ENCODE measurements at regions not wholly inside any gene's neighbourhood (a gene's known extent, or its start where the extent isn't known, plus 50 kb on each side); places are given as distances from the start of the nearest gene placed in this dataset.

- no peak for ATAC-seq (ENCODE audit: insufficient number of reproducible peaks, low FRiP score, low read depth)
- Histone ChIP-seq H3K4me1 (ENCODE audit: control insufficient read depth in 1 of 2, low read depth in 2 of 2) (no peaks in the 10 kb centered on the region), H3K27ac (no peak overlapping the region), H3K36me3 (no peaks in the 10 kb centered on the region), H3K27me3 (replicated peaks; ENCODE audit: insufficient read depth) (no peaks in the 10 kb centered on the region), H3K4me3 (no peak overlapping the region), H3K9me3 (no peaks in the 10 kb centered on the region)
- no peak for DNase-seq (ENCODE audit: low spot score)
- TF ChIP-seq CTCF (IDR thresholded peaks at IDR 0.05): no peak
Measured at GRCh38 chr1:4404854-4405590, 249.4 kb upstream of the AJAP1 start.

- no peak for DNase-seq (ENCODE audit: low spot score)
- no peaks in the 10 kb centered on the region for H3K4me1 ChIP-seq (ENCODE audit: control insufficient read depth in 1 of 2, low read depth in 2 of 2)
- H3K9me3 ChIP-seq: no peaks in the 10 kb centered on the region
- H3K4me3 ChIP-seq: no peak overlapping the region
- no peak for TF ChIP-seq CTCF (IDR thresholded peaks at IDR 0.05)
- ATAC-seq (ENCODE audit: insufficient number of reproducible peaks, low FRiP score, low read depth): no peak
- H3K36me3 ChIP-seq: no peaks in the 10 kb centered on the region
- H3K27ac ChIP-seq: no peak overlapping the region
- no peaks in the 10 kb centered on the region for H3K27me3 ChIP-seq (replicated peaks; ENCODE audit: insufficient read depth)
Measured at GRCh38 chr1:4407851-4408250, 246.6 kb upstream of the AJAP1 start.

GRCh38 chr1:4408380-4408779 lies 246.0 kb upstream of the AJAP1 start:
- H3K4me1 ChIP-seq (ENCODE audit: control insufficient read depth in 1 of 2, low read depth in 2 of 2): no peaks in the 10 kb centered on the region
- H3K9me3 ChIP-seq: no peaks in the 10 kb centered on the region
- no peak for TF ChIP-seq CTCF (IDR thresholded peaks at IDR 0.05)
- no peaks in the 10 kb centered on the region for H3K27me3 ChIP-seq (replicated peaks; ENCODE audit: insufficient read depth)
- no peaks in the 10 kb centered on the region for H3K36me3 ChIP-seq
- no peak overlapping the region for H3K27ac ChIP-seq
- ATAC-seq (ENCODE audit: insufficient number of reproducible peaks, low FRiP score, low read depth) (no peak), DNase-seq (ENCODE audit: low spot score) (no peak)
- H3K4me3 ChIP-seq: no peak overlapping the region

GRCh38 chr1:4411862-4412261 lies 242.5 kb upstream of the AJAP1 start:
- no peaks in the 10 kb centered on the region for H3K36me3 ChIP-seq
- H3K27ac ChIP-seq: no peak overlapping the region
- DNase-seq (ENCODE audit: low spot score): no peak
- no peak for TF ChIP-seq CTCF (IDR thresholded peaks at IDR 0.05)
- H3K4me1 ChIP-seq (ENCODE audit: control insufficient read depth in 1 of 2, low read depth in 2 of 2): no peaks in the 10 kb centered on the region
- H3K9me3 ChIP-seq: no peaks in the 10 kb centered on the region
- H3K27me3 ChIP-seq (replicated peaks; ENCODE audit: insufficient read depth): no peaks in the 10 kb centered on the region
- no peak overlapping the region for H3K4me3 ChIP-seq
- ATAC-seq (ENCODE audit: insufficient number of reproducible peaks, low FRiP score, low read depth): no peak

- Histone ChIP-seq H3K27ac (no peak overlapping the region), H3K27me3 (replicated peaks; ENCODE audit: insufficient read depth) (no peaks in the 10 kb centered on the region), H3K36me3 (no peaks in the 10 kb centered on the region), H3K4me1 (ENCODE audit: control insufficient read depth in 1 of 2, low read depth in 2 of 2) (no peaks in the 10 kb centered on the region), H3K4me3 (no peak overlapping the region), H3K9me3 (peaks cover 3% of the 10 kb centered on the region)
- ATAC-seq (ENCODE audit: insufficient number of reproducible peaks, low FRiP score, low read depth) (no peak), DNase-seq (ENCODE audit: low spot score) (no peak)
- no peak for TF ChIP-seq CTCF (IDR thresholded peaks at IDR 0.05)
Measured at GRCh38 chr1:4415476-4415875, 238.9 kb upstream of the AJAP1 start.
